ENCODE measurements at regions not wholly inside any gene's neighbourhood (a gene's known extent, or its start where the extent isn't known, plus 50 kb on each side); places are given as distances from the start of the nearest gene placed in this dataset.

GRCh38 chr10:2245580-2245979, 508.3 kb upstream of the ADARB2 start:
- TF ChIP-seq CTCF (IDR thresholded peaks at IDR 0.05) (no peak), POLR2A (IDR thresholded peaks at IDR 0.05) (no peak)

Measured in right lobe of liver (tissue), 4 donors.